ENCODE measurements at regions not wholly inside any gene's neighbourhood (a gene's known extent, or its start where the extent isn't known, plus 50 kb on each side); places are given as distances from the start of the nearest gene placed in this dataset.

- no peak for DNase-seq
- no peaks in the 10 kb centered on the region for H3K79me2 ChIP-seq (ENCODE audit: low read length)
These were observed 93.4 kb downstream of the SLC5A7 start for GRCh38 chr2:108079736-108080135.

GRCh38 chr2:108080177-108080576 is 93.9 kb downstream of the SLC5A7 start:
- no peaks in the 10 kb centered on the region for H3K36me3 ChIP-seq (replicated peaks; ENCODE audit: insufficient read depth, low read length)
- no peak overlapping the region for H3K4me3 ChIP-seq (ENCODE audit: low read length)
- H2AFZ ChIP-seq (ENCODE audit: low read length) = no peak overlapping the region
- TF ChIP-seq EZH2phosphoT487 (IDR thresholded peaks at IDR 0.05; ENCODE audit: low read length) (no peak), EZH2 (optimal IDR thresholded peaks at IDR 0.05; ENCODE audit: low read depth, low read length) (no peak)
- TF ChIP-seq, protein P1, sequence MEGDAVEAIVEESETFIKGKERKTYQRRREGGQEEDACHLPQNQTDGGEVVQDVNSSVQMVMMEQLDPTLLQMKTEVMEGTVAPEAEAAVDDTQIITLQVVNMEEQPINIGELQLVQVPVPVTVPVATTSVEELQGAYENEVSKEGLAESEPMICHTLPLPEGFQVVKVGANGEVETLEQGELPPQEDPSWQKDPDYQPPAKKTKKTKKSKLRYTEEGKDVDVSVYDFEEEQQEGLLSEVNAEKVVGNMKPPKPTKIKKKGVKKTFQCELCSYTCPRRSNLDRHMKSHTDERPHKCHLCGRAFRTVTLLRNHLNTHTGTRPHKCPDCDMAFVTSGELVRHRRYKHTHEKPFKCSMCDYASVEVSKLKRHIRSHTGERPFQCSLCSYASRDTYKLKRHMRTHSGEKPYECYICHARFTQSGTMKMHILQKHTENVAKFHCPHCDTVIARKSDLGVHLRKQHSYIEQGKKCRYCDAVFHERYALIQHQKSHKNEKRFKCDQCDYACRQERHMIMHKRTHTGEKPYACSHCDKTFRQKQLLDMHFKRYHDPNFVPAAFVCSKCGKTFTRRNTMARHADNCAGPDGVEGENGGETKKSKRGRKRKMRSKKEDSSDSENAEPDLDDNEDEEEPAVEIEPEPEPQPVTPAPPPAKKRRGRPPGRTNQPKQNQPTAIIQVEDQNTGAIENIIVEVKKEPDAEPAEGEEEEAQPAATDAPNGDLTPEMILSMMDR (IDR thresholded peaks at IDR 0.05; ENCODE audit: low read length) = no peak
- no peaks in the 10 kb centered on the region for H3K9me2 ChIP-seq (replicated peaks; ENCODE audit: insufficient read depth, low read length)
- no peaks in the 10 kb centered on the region for H3F3A ChIP-seq (ENCODE audit: insufficient read depth, low read length)
- DNase-seq = no peak
- H4K20me1 ChIP-seq (ENCODE audit: insufficient read depth, low read length) = no peaks in the 10 kb centered on the region
- H3K4me2 ChIP-seq (ENCODE audit: low read depth, low read length) = no peak overlapping the region
- H3K4me1 ChIP-seq (ENCODE audit: low read length) = no peaks in the 10 kb centered on the region
- H3K9ac ChIP-seq (ENCODE audit: low read length) = no peak overlapping the region
- no peaks in the 10 kb centered on the region for H3K79me2 ChIP-seq (ENCODE audit: low read length)
- H3K27ac ChIP-seq (ENCODE audit: low read length) = no peak overlapping the region
- H3K27me3 ChIP-seq (replicated peaks; ENCODE audit: insufficient read depth, low read length) = no peaks in the 10 kb centered on the region
- H3K9me3 ChIP-seq (replicated peaks; ENCODE audit: insufficient read depth, low read length) = no peaks in the 10 kb centered on the region

More at GRCh38 chr2:108079736-108080135, 93.4 kb downstream of the SLC5A7 start:
- H3K4me3 ChIP-seq (ENCODE audit: low read length) = no peak overlapping the region
- H3K4me1 ChIP-seq (ENCODE audit: low read length) = no peaks in the 10 kb centered on the region
- no peak overlapping the region for H2AFZ ChIP-seq (ENCODE audit: low read length)
- TF ChIP-seq EZH2 (optimal IDR thresholded peaks at IDR 0.05; ENCODE audit: low read depth, low read length) (no peak), EZH2phosphoT487 (IDR thresholded peaks at IDR 0.05; ENCODE audit: low read length) (no peak)
- TF ChIP-seq, protein P1 (IDR thresholded peaks at IDR 0.05; ENCODE audit: low read length) = no peak
- no peak overlapping the region for H3K27ac ChIP-seq (ENCODE audit: low read length)
- H3K36me3 ChIP-seq (replicated peaks; ENCODE audit: insufficient read depth, low read length) = no peaks in the 10 kb centered on the region
- H4K20me1 ChIP-seq (ENCODE audit: insufficient read depth, low read length) = no peaks in the 10 kb centered on the region
- no peaks in the 10 kb centered on the region for H3K9me3 ChIP-seq (replicated peaks; ENCODE audit: insufficient read depth, low read length)
- H3K27me3 ChIP-seq (replicated peaks; ENCODE audit: insufficient read depth, low read length) = no peaks in the 10 kb centered on the region
- H3F3A ChIP-seq (ENCODE audit: insufficient read depth, low read length) = no peaks in the 10 kb centered on the region
- no peaks in the 10 kb centered on the region for H3K9me2 ChIP-seq (replicated peaks; ENCODE audit: insufficient read depth, low read length)
- H3K4me2 ChIP-seq (ENCODE audit: low read depth, low read length) = no peak overlapping the region
- H3K9ac ChIP-seq (ENCODE audit: low read length) = no peak overlapping the region

GRCh38 chr2:108082978-108083377 is 96.7 kb downstream of the SLC5A7 start:
- Histone ChIP-seq H3K9me2 (replicated peaks; ENCODE audit: insufficient read depth, low read length) (no peaks in the 10 kb centered on the region), H3K4me2 (ENCODE audit: low read depth, low read length) (no peak overlapping the region), H3K9ac (ENCODE audit: low read length) (no peak overlapping the region), H3K27ac (ENCODE audit: low read length) (no peak overlapping the region), H3K9me3 (replicated peaks; ENCODE audit: insufficient read depth, low read length) (no peaks in the 10 kb centered on the region), H3K4me3 (ENCODE audit: low read length) (no peak overlapping the region), H4K20me1 (ENCODE audit: insufficient read depth, low read length) (no peaks in the 10 kb centered on the region), H3K27me3 (replicated peaks; ENCODE audit: insufficient read depth, low read length) (no peaks in the 10 kb centered on the region), H3K36me3 (replicated peaks; ENCODE audit: insufficient read depth, low read length) (no peaks in the 10 kb centered on the region), H3K4me1 (ENCODE audit: low read length) (no peaks in the 10 kb centered on the region), H2AFZ (ENCODE audit: low read length) (no peak overlapping the region), H3F3A (ENCODE audit: insufficient read depth, low read length) (no peaks in the 10 kb centered on the region), H3K79me2 (ENCODE audit: low read length) (no peaks in the 10 kb centered on the region)
- no peak for DNase-seq
- TF ChIP-seq EZH2phosphoT487 (IDR thresholded peaks at IDR 0.05; ENCODE audit: low read length) = no peak
- TF ChIP-seq, protein P1 (IDR thresholded peaks at IDR 0.05; ENCODE audit: low read length) = no peak
- TF ChIP-seq EZH2 (optimal IDR thresholded peaks at IDR 0.05; ENCODE audit: low read depth, low read length) = no peak

Data from MM.1S (cell line).